Sigmoid colon (tissue), 6 donors: ENCODE measurements at regions not wholly inside any gene's neighbourhood (a gene's known extent, or its start where the extent isn't known, plus 50 kb on each side); places are given as distances from the start of the nearest gene placed in this dataset.

Experiments used
- DNase-seq: peaks from one replicate; pipeline ENCODE4 v3.0.0-alpha.2; 2019
- H3K27ac ChIP-seq, 4 donors: fragments of 200-600 bp; sonication (generic); one replicate each; pipeline ENCODE4 v1.5.1; 2016 to 2019; ENCODE audit warnings: mild to moderate bottlenecking in 1 of 4
- H3K27me3 ChIP-seq, 3 donors: fragments of 200-600 bp; sonication (generic); one replicate each; pipeline ENCODE4 v1.5.1; 2019; ENCODE audit warnings: mild to moderate bottlenecking in 1 of 3
- H3K36me3 ChIP-seq, 4 donors: fragments of 200-600 bp; sonication (generic); one replicate each; pipeline ENCODE4 v1.5.1; 2016 to 2019
- H3K4me1 ChIP-seq, 4 donors: fragments of 200-600 bp; sonication (generic); one replicate each; pipeline ENCODE4 v1.5.1; 2017 to 2019
- H3K4me3 ChIP-seq, 4 donors: fragments of 200-600 bp; sonication (generic); one replicate each; pipeline ENCODE4 v1.5.1; 2017 to 2019; ENCODE audit warnings: mild to moderate bottlenecking in 2 of 4, moderate library complexity in 1 of 4
- H3K9me3 ChIP-seq, 4 donors: fragments of 200-600 bp in 3 of 4; sonication (generic) in 3 of 4; one replicate each; pipeline versions ENCODE4 v1.5.1 to v1.6.1; 2013 to 2019
- CTCF ChIP-seq, 4 experiments: fragments of 450-650 bp in 3 of 4; fragments of 200-600 bp in 1 of 4; IDR thresholded peaks; one replicate each; pipeline ENCODE4 v1.5.1; 2016 to 2019; ENCODE audit warnings: antibody characterized with exemption in 4 of 4, mild to moderate bottlenecking in 3 of 4, moderate library complexity in 2 of 4
- POLR2A ChIP-seq, 2 donors: fragments of 450-650 bp; IDR thresholded peaks; one replicate each; pipeline ENCODE4 v1.6.1; 2016; ENCODE audit warnings: antibody characterized with exemption in 2 of 2, mild to moderate bottlenecking in 2 of 2, moderate library complexity in 2 of 2
- WGBS, 2 donors: extraction: QIAGEN DNeasy Blood & Tissue Kit; methylation state at CpG; one replicate each; pipeline ENCODE4 v1.1.7; 2013; 5-methylcytosine and 5-hydroxymethylcytosine counted together
- intact Hi-C: fragments of 100-400 bp; cut with DNase I; formaldehyde crosslinking; loops from one replicate; pipeline ENCODE4 v1.15.1; 2023
- small RNA-seq, 3 donors: library from RNA; depleted of rRNA; stranded (forward); fragments of <200 nt; gene quantifications; one replicate each; pipeline ENCODE3, GENCODE V24; 2016
- donor health status: healthy with polysubstance abuse.
- donor health status: healthy.

- H3K4me1 ChIP-seq: no peaks in the 10 kb centered on the region
- TF ChIP-seq CTCF (IDR thresholded peaks at IDR 0.05): no peak
- TF ChIP-seq POLR2A (IDR thresholded peaks at IDR 0.05): no peak
- no peaks in the 10 kb centered on the region for H3K9me3 ChIP-seq
- DNase-seq: no peak
- H3K27me3 ChIP-seq: no peaks in the 10 kb centered on the region
- WGBS, 2 donors: 73 to 86% methylated on average over 4 of the region's 4 CpGs
- intact Hi-C loops: no loop called here
- H3K4me3 ChIP-seq: no peak overlapping the region
- no peaks in the 10 kb centered on the region for H3K36me3 ChIP-seq
- no peak overlapping the region for H3K27ac ChIP-seq
Measured at GRCh38 chr13:31686670-31687425, 52.5 kb upstream of the RXFP2 start.

Small RNA genes lying in the stretch of these regions (small RNA-seq; reads per million reads assigned to genes)
- 0 reads per million in 3 donors for gene AL161616.1
